HFFc6 (cell line): ENCODE measurements at regions not wholly inside any gene's neighbourhood (a gene's known extent, or its start where the extent isn't known, plus 50 kb on each side); places are given as distances from the start of the nearest gene placed in this dataset.

Experiments used
- DNase-seq: peaks from one replicate; pipeline ENCODE4 v3.0.0-alpha.2; 2018
- H3K27ac Mint-ChIP-seq: 2 replicates; pipeline ENCODE4 v1.8.0; 2020; ENCODE audit warnings: mild to moderate bottlenecking, mixed read lengths
- H3K27me3 Mint-ChIP-seq: 2 replicates; pipeline ENCODE4 v1.8.0; 2021; ENCODE audit warnings: mild to moderate bottlenecking, moderate library complexity, mixed read lengths; ENCODE audit not compliant: insufficient read depth
- H3K36me3 Mint-ChIP-seq: 2 replicates; pipeline ENCODE4 v1.8.0; 2021; ENCODE audit warnings: low read depth, mixed read lengths
- H3K4me1 Mint-ChIP-seq: 2 replicates; pipeline ENCODE4 v1.8.0; 2020; ENCODE audit warnings: low read depth, mixed read lengths
- H3K4me3 Mint-ChIP-seq: 2 replicates; pipeline ENCODE4 v1.8.0; 2020; ENCODE audit warnings: mild to moderate bottlenecking, moderate library complexity, mixed read lengths
- H3K9me3 Mint-ChIP-seq: 2 replicates; pipeline ENCODE4 v1.8.0; 2020; ENCODE audit warnings: mild to moderate bottlenecking, mixed read lengths
- CTCF ChIP-seq: fragments of 200-600 bp; sonication (generic); IDR thresholded peaks from 2 replicates; pipeline ENCODE4 v1.5.0; 2021; ENCODE audit warnings: antibody characterized with exemption, mild to moderate bottlenecking

GRCh38 chr4:189420572-189420971, 520.1 kb upstream of the FRG1 start:
- no peak for TF ChIP-seq CTCF
- Mint-ChIP-seq H3K27ac (no peak overlapping the region), H3K4me1 (no peaks in the 10 kb centered on the region), H3K36me3 (no peaks in the 10 kb centered on the region; the same call in 1 of the 2 replicates), H3K9me3 (peaks cover 42% of the 10 kb centered on the region), H3K27me3 (no peaks in the 10 kb centered on the region), H3K4me3 (no peak overlapping the region)
- no peak for DNase-seq

GRCh38 chr4:189436207-189436606, 504.5 kb upstream of the FRG1 start:
- H3K36me3 Mint-ChIP-seq = no peaks in the 10 kb centered on the region
- H3K4me1 Mint-ChIP-seq = no peaks in the 10 kb centered on the region
- peaks cover 37% of the 10 kb centered on the region for H3K9me3 Mint-ChIP-seq
- no peaks in the 10 kb centered on the region for H3K27me3 Mint-ChIP-seq
- H3K4me3 Mint-ChIP-seq = no peak overlapping the region
- no peak for DNase-seq
- no peak overlapping the region for H3K27ac Mint-ChIP-seq
- peak; percentile 60 for TF ChIP-seq CTCF

- no peak for TF ChIP-seq CTCF
- H3K27ac Mint-ChIP-seq = no peak overlapping the region
- no peak overlapping the region for H3K4me3 Mint-ChIP-seq
- H3K9me3 Mint-ChIP-seq = peaks cover 16% of the 10 kb centered on the region
- no peak for DNase-seq
- H3K27me3 Mint-ChIP-seq = no peaks in the 10 kb centered on the region
- H3K4me1 Mint-ChIP-seq = no peaks in the 10 kb centered on the region
- no peaks in the 10 kb centered on the region for H3K36me3 Mint-ChIP-seq
These were observed 500.0 kb upstream of the FRG1 start for GRCh38 chr4:189440716-189441115.

GRCh38 chr4:189443341-189443740, 497.3 kb upstream of the FRG1 start:
- no peak for TF ChIP-seq CTCF
- no peak overlapping the region for H3K4me3 Mint-ChIP-seq
- no peaks in the 10 kb centered on the region for H3K36me3 Mint-ChIP-seq
- no peak for DNase-seq
- no peak overlapping the region for H3K27ac Mint-ChIP-seq
- peaks cover 30% of the 10 kb centered on the region for H3K9me3 Mint-ChIP-seq
- peaks cover 2% of the 10 kb centered on the region; the same call in 1 of the 2 replicates for H3K27me3 Mint-ChIP-seq
- no peaks in the 10 kb centered on the region for H3K4me1 Mint-ChIP-seq

GRCh38 chr4:189445613-189446012, 495.1 kb upstream of the FRG1 start:
- H3K27ac Mint-ChIP-seq = no peak overlapping the region
- H3K27me3 Mint-ChIP-seq = peaks cover 2% of the 10 kb centered on the region; the same call in 1 of the 2 replicates
- peaks cover 40% of the 10 kb centered on the region for H3K9me3 Mint-ChIP-seq
- no peaks in the 10 kb centered on the region; the same call in 1 of the 2 replicates for H3K36me3 Mint-ChIP-seq
- no peak for TF ChIP-seq CTCF
- H3K4me3 Mint-ChIP-seq = no peak overlapping the region
- H3K4me1 Mint-ChIP-seq = no peaks in the 10 kb centered on the region
- DNase-seq = no peak

- Mint-ChIP-seq H3K9me3 (peaks cover 43% of the 10 kb centered on the region), H3K27ac (no peak overlapping the region), H3K4me3 (no peak overlapping the region), H3K4me1 (no peaks in the 10 kb centered on the region), H3K27me3 (no peaks in the 10 kb centered on the region), H3K36me3 (peaks cover 5% of the 10 kb centered on the region; the same call in 1 of the 2 replicates)
- TF ChIP-seq CTCF = no peak
- DNase-seq = no peak
These were observed 476.9 kb upstream of the FRG1 start for GRCh38 chr4:189463734-189464133.
